ENCODE measurements at regions not wholly inside any gene's neighbourhood (a gene's known extent, or its start where the extent isn't known, plus 50 kb on each side); places are given as distances from the start of the nearest gene placed in this dataset.

- intact Hi-C loops (cut with micrococcal nuclease): no loop called here
- H3K9me3 ChIP-seq (replicated peaks): no peaks in the 10 kb centered on the region
- DNase-seq: no peak
- no peak for TF ChIP-seq CTCF (IDR thresholded peaks at IDR 0.05; ENCODE audit: borderline replicate concordance)
- peaks cover 17% of the 10 kb centered on the region for H3K27me3 ChIP-seq (ENCODE audit: low read depth)
- H3K36me3 ChIP-seq: no peaks in the 10 kb centered on the region
- no peaks in the 10 kb centered on the region for H3K4me1 ChIP-seq
- H3K4me3 ChIP-seq: no peak overlapping the region
- no peak overlapping the region for H3K27ac ChIP-seq (replicated peaks)
Observed at GRCh38 chr4:129323658-129324057, 227.7 kb downstream of the C4orf33 start.

- Histone ChIP-seq H3K27me3 (ENCODE audit: low read depth) (peaks cover 25% of the 10 kb centered on the region), H3K4me1 (no peaks in the 10 kb centered on the region), H3K27ac (replicated peaks) (no peak overlapping the region), H3K36me3 (no peaks in the 10 kb centered on the region), H3K9me3 (replicated peaks) (no peaks in the 10 kb centered on the region), H3K4me3 (no peak overlapping the region)
- DNase-seq: no peak
- no peak for TF ChIP-seq CTCF (IDR thresholded peaks at IDR 0.05; ENCODE audit: borderline replicate concordance)
- intact Hi-C loops (cut with micrococcal nuclease): no loop called here
Observed at GRCh38 chr4:129326571-129327460, 230.9 kb downstream of the C4orf33 start.

GRCh38 chr4:129327637-129328036, 231.7 kb downstream of the C4orf33 start:
- DNase-seq: no peak
- Histone ChIP-seq H3K27me3 (ENCODE audit: low read depth) (peaks cover 25% of the 10 kb centered on the region), H3K4me3 (no peak overlapping the region), H3K27ac (replicated peaks) (no peak overlapping the region), H3K9me3 (replicated peaks) (no peaks in the 10 kb centered on the region), H3K36me3 (no peaks in the 10 kb centered on the region), H3K4me1 (no peaks in the 10 kb centered on the region)
- intact Hi-C loops (cut with micrococcal nuclease): no loop called here
- no peak for TF ChIP-seq CTCF (IDR thresholded peaks at IDR 0.05; ENCODE audit: borderline replicate concordance)

GRCh38 chr4:129328162-129328561, 232.2 kb downstream of the C4orf33 start:
- no peak for DNase-seq
- Histone ChIP-seq H3K36me3 (no peaks in the 10 kb centered on the region), H3K4me1 (no peaks in the 10 kb centered on the region), H3K27ac (replicated peaks) (no peak overlapping the region), H3K27me3 (ENCODE audit: low read depth) (peaks cover 22% of the 10 kb centered on the region), H3K4me3 (no peak overlapping the region), H3K9me3 (replicated peaks) (no peaks in the 10 kb centered on the region)
- intact Hi-C loops (cut with micrococcal nuclease): no loop called here
- TF ChIP-seq CTCF (IDR thresholded peaks at IDR 0.05; ENCODE audit: borderline replicate concordance): no peak

DNA sequence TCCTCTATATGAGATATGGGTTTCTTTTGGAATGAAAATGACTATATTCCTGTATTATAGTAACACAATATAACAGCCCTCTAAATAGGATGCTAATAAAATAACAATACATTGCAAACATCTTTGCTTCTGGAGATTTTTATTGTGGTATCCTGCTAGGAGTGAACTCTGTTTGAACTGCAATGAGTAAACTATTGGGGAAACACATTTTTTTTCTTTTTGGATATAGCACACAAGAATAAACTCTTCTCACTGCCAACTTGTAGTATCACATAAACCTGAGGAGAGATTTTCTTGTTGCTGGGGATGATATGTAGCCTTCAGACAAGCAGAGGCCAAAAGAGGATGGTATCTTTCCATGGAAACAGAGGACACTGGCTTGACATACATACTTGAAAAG, 238.2 kb downstream of the C4orf33 start:
- TF ChIP-seq CTCF (IDR thresholded peaks at IDR 0.05; ENCODE audit: borderline replicate concordance): no peak
- DNase-seq: no peak
- Histone ChIP-seq H3K4me3 (no peak overlapping the region), H3K27me3 (ENCODE audit: low read depth) (peaks cover 16% of the 10 kb centered on the region), H3K27ac (replicated peaks) (no peak overlapping the region), H3K4me1 (no peaks in the 10 kb centered on the region), H3K36me3 (no peaks in the 10 kb centered on the region), H3K9me3 (replicated peaks) (no peaks in the 10 kb centered on the region)
- intact Hi-C loops (cut with micrococcal nuclease): no loop called here

All from left ventricle myocardium inferior (tissue), 1 donor.